HepG2 (cell line): ENCODE measurements at regions not wholly inside any gene's neighbourhood (a gene's known extent, or its start where the extent isn't known, plus 50 kb on each side); places are given as distances from the start of the nearest gene placed in this dataset.

Experiments
- ARID2 ChIP-seq: sonication (generic); formaldehyde crosslinking; IDR thresholded peaks from 2 replicates; pipeline ENCODE4 v1.8.1; 2022; ENCODE audit warnings: mild to moderate bottlenecking, missing genetic modification reagents, borderline replicate concordance
- ATF2 ChIP-seq: sonication (generic); formaldehyde crosslinking; IDR thresholded peaks from 2 replicates; pipeline ENCODE4 v1.4.0; 2020; ENCODE audit warnings: missing genetic modification reagents
- CAMTA2 ChIP-seq: sonication (generic); formaldehyde crosslinking; IDR thresholded peaks from 2 replicates; pipeline ENCODE4 v1.4.0; 2020; ENCODE audit warnings: mild to moderate bottlenecking, missing genetic modification reagents, borderline replicate concordance
- CBX5 ChIP-seq: sonication (generic); formaldehyde crosslinking; IDR thresholded peaks from 2 replicates; pipeline ENCODE4 v1.4.0; 2020; ENCODE audit warnings: missing genetic modification reagents, borderline replicate concordance
- DNMT3B ChIP-seq: conservative IDR thresholded peaks from 2 replicates; pipeline ENCODE4 v1.6.1; 2016; ENCODE audit warnings: missing biosample characterization, control low read depth
- KDM2A ChIP-seq: sonication (generic); formaldehyde crosslinking; IDR thresholded peaks from 2 replicates; pipeline ENCODE4 v1.4.0; 2020; ENCODE audit warnings: low read depth, missing genetic modification reagents, borderline replicate concordance
- NRL ChIP-seq: sonication (generic); formaldehyde crosslinking; IDR thresholded peaks from 2 replicates; pipeline ENCODE4 v1.5.0; 2020; ENCODE audit warnings: missing genetic modification reagents, mild to moderate bottlenecking, moderate library complexity, borderline replicate concordance
- PRDM10 ChIP-seq: sonication (generic); formaldehyde crosslinking; IDR thresholded peaks from 2 replicates; pipeline ENCODE4 v1.4.0; 2020; ENCODE audit warnings: low read depth, missing genetic modification reagents
- SMAD1 ChIP-seq: sonication (generic); formaldehyde crosslinking; IDR thresholded peaks from 2 replicates; pipeline ENCODE4 v1.4.0; 2020; ENCODE audit warnings: missing genetic modification reagents, low read depth, mild to moderate bottlenecking, borderline replicate concordance
- SP140L ChIP-seq: sonication (generic); formaldehyde crosslinking; IDR thresholded peaks from 2 replicates; pipeline ENCODE4 v1.4.0; 2020; ENCODE audit warnings: missing genetic modification reagents, borderline replicate concordance
- ZNF143 ChIP-seq: sonication (generic); formaldehyde crosslinking; IDR thresholded peaks from 2 replicates; pipeline ENCODE4 v1.4.0; 2020; ENCODE audit warnings: missing genetic modification reagents
- ZNF24 ChIP-seq: fragments of 450-650 bp; IDR thresholded peaks from 2 replicates; pipeline ENCODE4 v1.6.1; 2017; ENCODE audit warnings: antibody characterized with exemption, mild to moderate bottlenecking
- ZNF317 ChIP-seq: sonication (generic); formaldehyde crosslinking; IDR thresholded peaks from 2 replicates; pipeline ENCODE4 v1.5.0; 2020; ENCODE audit warnings: mild to moderate bottlenecking, missing genetic modification reagents
- ZNF329 ChIP-seq: sonication (generic); formaldehyde crosslinking; IDR thresholded peaks from 2 replicates; pipeline ENCODE4 v1.9.0; 2021; ENCODE audit warnings: low read depth, mild to moderate bottlenecking, missing genetic modification reagents
- TF ChIP-seq, protein P1 (sequence below): sonication (generic); formaldehyde crosslinking; IDR thresholded peaks from 2 replicates; pipeline ENCODE4 v1.4.0; 2020; ENCODE audit warnings: missing genetic modification reagents
- TF ChIP-seq, protein P2 (sequence below): sonication (generic); formaldehyde crosslinking; IDR thresholded peaks from 2 replicates; pipeline ENCODE4 v1.8.0; 2022; ENCODE audit warnings: missing genetic modification reagents, mild to moderate bottlenecking, borderline replicate concordance
- TF ChIP-seq, protein P3 (sequence below): sonication (generic); formaldehyde crosslinking; IDR thresholded peaks from 2 replicates; pipeline ENCODE4 v1.4.0; 2020; ENCODE audit warnings: missing genetic modification reagents

DNA sequence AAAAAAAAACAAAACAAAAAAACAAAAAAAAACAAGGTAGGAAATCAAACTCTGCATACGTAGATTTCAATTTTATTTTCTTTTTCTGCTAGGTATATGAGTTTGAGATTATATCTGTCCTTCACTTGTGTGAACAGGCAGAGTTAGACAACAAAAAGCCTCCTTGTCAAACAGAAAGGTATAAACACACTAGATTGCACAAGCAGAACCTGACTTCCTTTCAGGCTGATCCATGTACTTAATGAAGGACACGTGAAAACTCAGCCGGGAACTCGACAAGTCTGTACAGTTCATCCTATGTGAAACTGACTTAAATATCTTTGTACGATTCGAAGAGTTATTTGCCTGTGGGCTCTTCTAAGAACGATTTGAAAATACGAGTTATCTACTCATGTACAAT lies 254.1 kb downstream of the ARL4A start (continued):
- TF ChIP-seq, protein P1, sequence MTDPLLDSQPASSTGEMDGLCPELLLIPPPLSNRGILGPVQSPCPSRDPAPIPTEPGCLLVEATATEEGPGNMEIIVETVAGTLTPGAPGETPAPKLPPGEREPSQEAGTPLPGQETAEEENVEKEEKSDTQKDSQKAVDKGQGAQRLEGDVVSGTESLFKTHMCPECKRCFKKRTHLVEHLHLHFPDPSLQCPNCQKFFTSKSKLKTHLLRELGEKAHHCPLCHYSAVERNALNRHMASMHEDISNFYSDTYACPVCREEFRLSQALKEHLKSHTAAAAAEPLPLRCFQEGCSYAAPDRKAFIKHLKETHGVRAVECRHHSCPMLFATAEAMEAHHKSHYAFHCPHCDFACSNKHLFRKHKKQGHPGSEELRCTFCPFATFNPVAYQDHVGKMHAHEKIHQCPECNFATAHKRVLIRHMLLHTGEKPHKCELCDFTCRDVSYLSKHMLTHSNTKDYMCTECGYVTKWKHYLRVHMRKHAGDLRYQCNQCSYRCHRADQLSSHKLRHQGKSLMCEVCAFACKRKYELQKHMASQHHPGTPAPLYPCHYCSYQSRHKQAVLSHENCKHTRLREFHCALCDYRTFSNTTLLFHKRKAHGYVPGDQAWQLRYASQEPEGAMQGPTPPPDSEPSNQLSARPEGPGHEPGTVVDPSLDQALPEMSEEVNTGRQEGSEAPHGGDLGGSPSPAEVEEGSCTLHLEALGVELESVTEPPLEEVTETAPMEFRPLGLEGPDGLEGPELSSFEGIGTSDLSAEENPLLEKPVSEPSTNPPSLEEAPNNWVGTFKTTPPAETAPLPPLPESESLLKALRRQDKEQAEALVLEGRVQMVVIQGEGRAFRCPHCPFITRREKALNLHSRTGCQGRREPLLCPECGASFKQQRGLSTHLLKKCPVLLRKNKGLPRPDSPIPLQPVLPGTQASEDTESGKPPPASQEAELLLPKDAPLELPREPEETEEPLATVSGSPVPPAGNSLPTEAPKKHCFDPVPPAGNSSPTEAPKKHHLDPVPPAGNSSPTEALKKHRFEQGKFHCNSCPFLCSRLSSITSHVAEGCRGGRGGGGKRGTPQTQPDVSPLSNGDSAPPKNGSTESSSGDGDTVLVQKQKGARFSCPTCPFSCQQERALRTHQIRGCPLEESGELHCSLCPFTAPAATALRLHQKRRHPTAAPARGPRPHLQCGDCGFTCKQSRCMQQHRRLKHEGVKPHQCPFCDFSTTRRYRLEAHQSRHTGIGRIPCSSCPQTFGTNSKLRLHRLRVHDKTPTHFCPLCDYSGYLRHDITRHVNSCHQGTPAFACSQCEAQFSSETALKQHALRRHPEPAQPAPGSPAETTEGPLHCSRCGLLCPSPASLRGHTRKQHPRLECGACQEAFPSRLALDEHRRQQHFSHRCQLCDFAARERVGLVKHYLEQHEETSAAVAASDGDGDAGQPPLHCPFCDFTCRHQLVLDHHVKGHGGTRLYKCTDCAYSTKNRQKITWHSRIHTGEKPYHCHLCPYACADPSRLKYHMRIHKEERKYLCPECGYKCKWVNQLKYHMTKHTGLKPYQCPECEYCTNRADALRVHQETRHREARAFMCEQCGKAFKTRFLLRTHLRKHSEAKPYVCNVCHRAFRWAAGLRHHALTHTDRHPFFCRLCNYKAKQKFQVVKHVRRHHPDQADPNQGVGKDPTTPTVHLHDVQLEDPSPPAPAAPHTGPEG (CRISPR knock-in tag): no peak
- TF ChIP-seq NRL (CRISPR knock-in tag): no peak
- TF ChIP-seq, protein P2, sequence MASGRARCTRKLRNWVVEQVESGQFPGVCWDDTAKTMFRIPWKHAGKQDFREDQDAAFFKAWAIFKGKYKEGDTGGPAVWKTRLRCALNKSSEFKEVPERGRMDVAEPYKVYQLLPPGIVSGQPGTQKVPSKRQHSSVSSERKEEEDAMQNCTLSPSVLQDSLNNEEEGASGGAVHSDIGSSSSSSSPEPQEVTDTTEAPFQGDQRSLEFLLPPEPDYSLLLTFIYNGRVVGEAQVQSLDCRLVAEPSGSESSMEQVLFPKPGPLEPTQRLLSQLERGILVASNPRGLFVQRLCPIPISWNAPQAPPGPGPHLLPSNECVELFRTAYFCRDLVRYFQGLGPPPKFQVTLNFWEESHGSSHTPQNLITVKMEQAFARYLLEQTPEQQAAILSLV (CRISPR knock-in tag): no peak
- TF ChIP-seq KDM2A (CRISPR knock-in tag): no peak
- peak; percentile 42; the same call in 1 of the 2 replicates for TF ChIP-seq PRDM10 (CRISPR knock-in tag)
- TF ChIP-seq DNMT3B (CRISPR knock-in tag): 0 out of 2 replicates have a peak, but pooled peaks have one; percentile 73
- TF ChIP-seq ARID2 (CRISPR knock-in tag): no peak
- TF ChIP-seq ATF2 (CRISPR knock-in tag): no peak; the same call in 1 of the 2 replicates
- TF ChIP-seq SMAD1 (CRISPR knock-in tag): no peak
- TF ChIP-seq CAMTA2 (CRISPR knock-in tag): no peak
- no peak for TF ChIP-seq ZNF24
- TF ChIP-seq, protein P3, sequence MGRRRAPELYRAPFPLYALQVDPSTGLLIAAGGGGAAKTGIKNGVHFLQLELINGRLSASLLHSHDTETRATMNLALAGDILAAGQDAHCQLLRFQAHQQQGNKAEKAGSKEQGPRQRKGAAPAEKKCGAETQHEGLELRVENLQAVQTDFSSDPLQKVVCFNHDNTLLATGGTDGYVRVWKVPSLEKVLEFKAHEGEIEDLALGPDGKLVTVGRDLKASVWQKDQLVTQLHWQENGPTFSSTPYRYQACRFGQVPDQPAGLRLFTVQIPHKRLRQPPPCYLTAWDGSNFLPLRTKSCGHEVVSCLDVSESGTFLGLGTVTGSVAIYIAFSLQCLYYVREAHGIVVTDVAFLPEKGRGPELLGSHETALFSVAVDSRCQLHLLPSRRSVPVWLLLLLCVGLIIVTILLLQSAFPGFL (CRISPR knock-in tag): no peak
- no peak for TF ChIP-seq ZNF143 (CRISPR knock-in tag)
- TF ChIP-seq ZNF317 (CRISPR knock-in tag): 0 out of 2 replicates have a peak, but pooled peaks have one; percentile 24
- TF ChIP-seq SP140L: 0 out of 2 replicates have a peak, but pooled peaks have one; percentile 27
- TF ChIP-seq CBX5 (CRISPR knock-in tag): no peak
- no peak for TF ChIP-seq ZNF329 (CRISPR knock-in tag)
